D721Med (cell line): ENCODE measurements at regions not wholly inside any gene's neighbourhood (a gene's known extent, or its start where the extent isn't known, plus 50 kb on each side); places are given as distances from the start of the nearest gene placed in this dataset.

ENCODE experiments used
- DNase-seq: peaks from one replicate; pipeline ENCODE4 v3.0.0; 2011; ENCODE audit warnings: low spot score; ENCODE audit not compliant: insufficient read length
- FAIRE-seq: peaks from 2 replicates; lab custom pipeline; 2011; peaks lifted over from hg19 to GRCh38; lab: Jason Lieb, UNC
- TF ChIP-seq, protein P1 (sequence below): IDR thresholded peaks from 2 replicates; pipeline ENCODE4 v1.5.1; 2012; ENCODE audit warnings: mild to moderate bottlenecking, control low read depth; ENCODE audit not compliant: insufficient read depth; ENCODE audit errors: missing control alignments

DNA sequence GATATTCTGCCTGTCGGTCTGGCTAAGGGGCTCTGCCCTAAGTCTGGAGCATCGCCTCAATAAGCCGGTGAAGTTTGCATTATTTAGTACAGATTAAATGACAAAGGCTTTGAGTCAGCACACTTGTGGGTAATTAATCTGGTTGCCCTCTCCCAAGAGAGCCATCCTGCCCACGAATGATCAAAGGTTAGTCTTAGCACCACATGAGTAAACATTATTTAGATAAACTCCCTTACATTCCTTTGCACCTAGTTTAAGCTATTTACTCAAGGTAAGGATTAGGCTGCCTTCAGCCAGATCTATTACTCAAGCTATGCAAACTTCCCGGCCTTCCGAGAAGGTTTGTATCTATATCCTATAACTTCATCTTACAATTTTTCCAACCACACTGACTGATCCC is 572.1 kb downstream of the CHSY3 start:
- DNase-seq = no peak
- TF ChIP-seq, protein P1, sequence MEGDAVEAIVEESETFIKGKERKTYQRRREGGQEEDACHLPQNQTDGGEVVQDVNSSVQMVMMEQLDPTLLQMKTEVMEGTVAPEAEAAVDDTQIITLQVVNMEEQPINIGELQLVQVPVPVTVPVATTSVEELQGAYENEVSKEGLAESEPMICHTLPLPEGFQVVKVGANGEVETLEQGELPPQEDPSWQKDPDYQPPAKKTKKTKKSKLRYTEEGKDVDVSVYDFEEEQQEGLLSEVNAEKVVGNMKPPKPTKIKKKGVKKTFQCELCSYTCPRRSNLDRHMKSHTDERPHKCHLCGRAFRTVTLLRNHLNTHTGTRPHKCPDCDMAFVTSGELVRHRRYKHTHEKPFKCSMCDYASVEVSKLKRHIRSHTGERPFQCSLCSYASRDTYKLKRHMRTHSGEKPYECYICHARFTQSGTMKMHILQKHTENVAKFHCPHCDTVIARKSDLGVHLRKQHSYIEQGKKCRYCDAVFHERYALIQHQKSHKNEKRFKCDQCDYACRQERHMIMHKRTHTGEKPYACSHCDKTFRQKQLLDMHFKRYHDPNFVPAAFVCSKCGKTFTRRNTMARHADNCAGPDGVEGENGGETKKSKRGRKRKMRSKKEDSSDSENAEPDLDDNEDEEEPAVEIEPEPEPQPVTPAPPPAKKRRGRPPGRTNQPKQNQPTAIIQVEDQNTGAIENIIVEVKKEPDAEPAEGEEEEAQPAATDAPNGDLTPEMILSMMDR = no peak
- FAIRE-seq = no peak

- TF ChIP-seq, protein P1 = no peak
- FAIRE-seq (no peak), DNase-seq (no peak)
These were observed 558.3 kb downstream of the CHSY3 start for GRCh38 chr5:130462516-130462915.

DNA sequence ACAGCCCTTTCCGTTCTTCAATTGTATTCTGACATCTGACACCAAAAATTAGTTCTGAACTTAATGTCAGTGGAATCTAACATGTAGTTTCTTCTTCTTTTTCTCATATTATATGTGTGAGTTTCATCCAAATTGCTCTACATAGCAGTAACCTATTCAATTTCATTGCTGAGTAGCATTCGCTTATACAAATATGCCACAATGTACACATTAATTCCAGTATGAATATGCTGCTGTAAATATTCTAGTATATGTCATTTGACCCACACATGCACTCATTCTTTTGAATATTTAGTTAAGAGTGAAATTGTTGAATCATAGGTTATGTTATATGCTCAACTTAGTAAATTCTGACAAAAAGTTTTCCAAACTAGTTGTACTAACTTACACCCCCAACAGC is 550.9 kb downstream of the CHSY3 start:
- no peak for FAIRE-seq
- TF ChIP-seq, protein P1 = no peak
- no peak for DNase-seq

GRCh38 chr5:130452744-130453143 is 548.5 kb downstream of the CHSY3 start:
- TF ChIP-seq, protein P1 = no peak
- DNase-seq (no peak), FAIRE-seq (no peak)

- no peak for DNase-seq
- TF ChIP-seq, protein P1 = no peak
- FAIRE-seq = no peak
These were observed 532.2 kb downstream of the CHSY3 start for GRCh38 chr5:130436430-130436829.

DNA sequence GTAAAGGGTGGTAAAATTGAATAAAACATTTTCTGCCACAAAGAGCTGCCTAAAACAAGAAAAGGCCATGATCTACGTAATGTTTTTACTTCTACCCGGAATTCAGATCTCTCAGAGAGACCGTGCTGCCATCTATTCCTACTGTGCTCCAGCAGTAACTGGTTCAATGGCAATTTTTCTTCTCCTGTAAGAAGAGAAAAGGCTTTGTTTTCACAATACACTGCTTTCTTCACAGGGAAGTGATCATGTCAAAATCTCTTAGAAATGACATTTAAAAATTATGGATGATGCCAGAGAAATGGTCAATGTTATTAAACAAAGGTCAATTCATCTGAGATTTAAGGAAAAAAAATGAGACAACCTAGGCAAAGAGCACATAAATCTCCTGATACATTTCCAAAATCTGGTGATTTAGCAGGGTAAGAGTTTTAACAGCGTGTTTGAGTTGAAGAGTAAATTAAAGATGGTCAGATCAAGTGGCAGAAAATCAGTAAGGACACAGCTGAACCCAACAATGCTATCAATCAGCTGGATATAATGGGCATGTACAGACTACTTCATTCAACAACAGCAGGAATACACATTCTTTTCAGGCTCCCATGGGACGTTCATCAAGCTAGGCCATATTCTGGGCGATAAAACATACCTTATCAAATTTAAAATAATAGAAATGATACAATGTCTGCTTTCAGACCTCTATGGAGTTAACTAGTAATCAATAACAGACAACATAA is 523.1 kb downstream of the CHSY3 start:
- FAIRE-seq (no peak), DNase-seq (no peak)
- TF ChIP-seq, protein P1 = no peak

- TF ChIP-seq, protein P1 = no peak
- FAIRE-seq (no peak), DNase-seq (no peak)
These were observed 521.2 kb downstream of the CHSY3 start for GRCh38 chr5:130425424-130425823.
